BLaER1 treated with 17β-estradiol and CSF1 and Interleukin-3, amounts not matched to agents 10 nM and 100 nM (cell line): ENCODE measurements at regions not wholly inside any gene's neighbourhood (a gene's known extent, or its start where the extent isn't known, plus 50 kb on each side); places are given as distances from the start of the nearest gene placed in this dataset.
"Not testable (repeated sequence)": the region's sequence is repeated elsewhere in the genome, so short reads cannot be mapped to it uniquely, and the experiment has no call there.

ENCODE experiments used
- H3K27ac ChIP-seq, 11 experiments: shearing (Covaris generic); formaldehyde crosslinking; 2 replicates each; pipeline ENCODE4 v1.8.1; 2022
- H3K27me3 ChIP-seq, 11 experiments: shearing (Covaris generic); formaldehyde crosslinking; 2 replicates each; pipeline ENCODE4 v1.8.1; 2022
- H3K36me3 ChIP-seq, 11 experiments: shearing (Covaris generic); formaldehyde crosslinking; 2 replicates each; pipeline ENCODE4 v1.8.1; 2022
- H3K4me1 ChIP-seq, 10 experiments: shearing (Covaris generic); formaldehyde crosslinking; 2 replicates each; pipeline ENCODE4 v1.8.1; 2022
- H3K4me2 ChIP-seq, 11 experiments: shearing (Covaris generic); formaldehyde crosslinking; 2 replicates each; pipeline ENCODE4 v1.8.1; 2022
- H3K4me3 ChIP-seq, 10 experiments: shearing (Covaris generic); formaldehyde crosslinking; 2 replicates each; pipeline ENCODE4 v1.8.1; 2022
- H3K9ac ChIP-seq, 11 experiments: shearing (Covaris generic); formaldehyde crosslinking; 2 replicates each; pipeline ENCODE4 v1.8.1; 2022
- H3K9me3 ChIP-seq, 11 experiments: shearing (Covaris generic); formaldehyde crosslinking; replicated peaks in 1 of 11; 2 replicates each; pipeline ENCODE4 v1.8.1; 2022
- H4K20me1 ChIP-seq, 11 experiments: shearing (Covaris generic); formaldehyde crosslinking; 2 replicates each; pipeline ENCODE4 v1.8.1; 2022
- Cebpa-rat ChIP-seq, 11 experiments: shearing (Covaris generic); IDR thresholded peaks; 2 replicates each; pipeline ENCODE4 v1.8.1; 2022

GRCh38 chr15:26134152-26134551, 271.0 kb upstream of the ATP10A start:
- Histone ChIP-seq H3K9me3 (no peaks in the 10 kb centered on the region), H3K27me3 (no peaks in the 10 kb centered on the region), H3K4me2 (no peak overlapping the region), H3K36me3 (no peaks in the 10 kb centered on the region), H3K27ac (no peak overlapping the region), H3K9ac (no peak overlapping the region), H3K4me3 (no peak overlapping the region), H4K20me1 (no peaks in the 10 kb centered on the region), H3K4me1 (no peaks in the 10 kb centered on the region)
- no peak for TF ChIP-seq Cebpa-rat (IDR thresholded peaks at IDR 0.05)

- Histone ChIP-seq H4K20me1 (no peaks in the 10 kb centered on the region), H3K27me3 (no peaks in the 10 kb centered on the region)
These were observed 269.7 kb upstream of the ATP10A start for GRCh38 chr15:26132811-26133210.

GRCh38 chr15:26129852-26130251, 266.7 kb upstream of the ATP10A start:
- no peak for TF ChIP-seq Cebpa-rat (IDR thresholded peaks at IDR 0.05)

More at GRCh38 chr15:26132811-26133210, 269.7 kb upstream of the ATP10A start:
- Histone ChIP-seq H3K4me3 (no peak overlapping the region), H3K9me3 (no peaks in the 10 kb centered on the region), H3K9ac (no peak overlapping the region), H3K27ac (no peak overlapping the region), H3K36me3 (no peaks in the 10 kb centered on the region), H3K4me1 (no peaks in the 10 kb centered on the region), H3K4me2 (no peak overlapping the region)
- no peak for TF ChIP-seq Cebpa-rat (IDR thresholded peaks at IDR 0.05)

GRCh38 chr15:26128611-26129140, 265.5 kb upstream of the ATP10A start:
- no peak overlapping the region for H3K9ac ChIP-seq
- no peak overlapping the region for H3K27ac ChIP-seq
- H3K27me3 ChIP-seq = no peaks in the 10 kb centered on the region
- peak in 1 of 11 experiments; percentile 26; a peak in 1 of 22 replicates for TF ChIP-seq Cebpa-rat (IDR thresholded peaks at IDR 0.05)
- H3K36me3 ChIP-seq = no peaks in the 10 kb centered on the region
- H3K4me2 ChIP-seq = no peak overlapping the region
- H4K20me1 ChIP-seq = no peaks in the 10 kb centered on the region
- H3K4me3 ChIP-seq = no peak overlapping the region
- H3K9me3 ChIP-seq = peaks cover 0 to 7% (median 0%) of the 10 kb centered on the region in 11 experiments; a peak in 2 of 22 replicates
- no peaks in the 10 kb centered on the region for H3K4me1 ChIP-seq

More at GRCh38 chr15:26129852-26130251, 266.7 kb upstream of the ATP10A start:
- no peaks in the 10 kb centered on the region for H3K27me3 ChIP-seq
- no peak overlapping the region for H3K4me2 ChIP-seq
- H3K27ac ChIP-seq = no peak overlapping the region
- no peaks in the 10 kb centered on the region for H3K4me1 ChIP-seq
- H3K9ac ChIP-seq = no peak overlapping the region
- no peaks in the 10 kb centered on the region for H4K20me1 ChIP-seq
- H3K9me3 ChIP-seq = peaks cover 0 to 5% (median 0%) of the 10 kb centered on the region in 11 experiments; a peak in 1 of 22 replicates
- H3K4me3 ChIP-seq = no peak overlapping the region
- H3K36me3 ChIP-seq = no peaks in the 10 kb centered on the region

- H3K27ac ChIP-seq = no peak overlapping the region
- no peak overlapping the region for H3K4me3 ChIP-seq
- no peak overlapping the region for H3K4me2 ChIP-seq
- H3K36me3 ChIP-seq = no peaks in the 10 kb centered on the region
- H4K20me1 ChIP-seq = no peaks in the 10 kb centered on the region
- H3K4me1 ChIP-seq = no peaks in the 10 kb centered on the region
- H3K27me3 ChIP-seq = no peaks in the 10 kb centered on the region
- peaks cover 0 to 14% (median 5%) of the 10 kb centered on the region in 11 experiments; a peak in 6 of 22 replicates for H3K9me3 ChIP-seq
- no peak for TF ChIP-seq Cebpa-rat (IDR thresholded peaks at IDR 0.05)
- H3K9ac ChIP-seq = no peak overlapping the region
These were observed 263.8 kb upstream of the ATP10A start for GRCh38 chr15:26126819-26127387.

- no peaks in the 10 kb centered on the region for H3K4me1 ChIP-seq
- peaks cover 0 to 18% (median 5%) of the 10 kb centered on the region in 11 experiments; a peak in 7 of 22 replicates for H3K9me3 ChIP-seq
These were observed 262.9 kb upstream of the ATP10A start for GRCh38 chr15:26126070-26126469.

GRCh38 chr15:26125664-26126063, 262.5 kb upstream of the ATP10A start:
- H3K27ac ChIP-seq = no peak overlapping the region
- H3K36me3 ChIP-seq = no peaks in the 10 kb centered on the region
- TF ChIP-seq Cebpa-rat (IDR thresholded peaks at IDR 0.05) = no peak
- H4K20me1 ChIP-seq = no peaks in the 10 kb centered on the region
- peaks cover 0 to 3% (median under 1%) of the 10 kb centered on the region in 10 experiments; a peak in 5 of 20 replicates for H3K4me1 ChIP-seq
- H3K4me2 ChIP-seq = no peak overlapping the region
- H3K27me3 ChIP-seq = no peaks in the 10 kb centered on the region
- H3K9me3 ChIP-seq = peaks cover 0 to 18% (median 6%) of the 10 kb centered on the region in 11 experiments; a peak in 8 of 22 replicates
- H3K9ac ChIP-seq = no peak overlapping the region
- no peak overlapping the region for H3K4me3 ChIP-seq

More at GRCh38 chr15:26126070-26126469, 262.9 kb upstream of the ATP10A start:
- H3K36me3 ChIP-seq = no peaks in the 10 kb centered on the region
- no peak overlapping the region for H3K4me3 ChIP-seq
- H3K4me2 ChIP-seq = no peak overlapping the region
- TF ChIP-seq Cebpa-rat (IDR thresholded peaks at IDR 0.05) = no peak
- H4K20me1 ChIP-seq = no peaks in the 10 kb centered on the region
- H3K27me3 ChIP-seq = no peaks in the 10 kb centered on the region
- H3K27ac ChIP-seq = no peak overlapping the region
- H3K9ac ChIP-seq = no peak overlapping the region

- Histone ChIP-seq H3K9me3 (peaks cover 0 to 20% (median 7%) of the 10 kb centered on the region in 11 experiments; a peak in 14 of 22 replicates), H3K4me1 (peaks cover 8 to 20% (median 13%) of the 10 kb centered on the region in 10 experiments; a peak in 18 of 20 replicates), H3K4me3 (no peak overlapping the region), H3K27ac (no peak overlapping the region), H3K9ac (no peak overlapping the region), H3K4me2 (peak overlapping the region; percentile 59 to 89 (median 78); a peak in 21 of 22 replicates), H3K27me3 (no peaks in the 10 kb centered on the region), H3K36me3 (no peaks in the 10 kb centered on the region), H4K20me1 (no peaks in the 10 kb centered on the region)
- no peak for TF ChIP-seq Cebpa-rat (IDR thresholded peaks at IDR 0.05)
These were observed 256.2 kb upstream of the ATP10A start for GRCh38 chr15:26119322-26119721.

GRCh38 chr15:26115229-26115943, 252.3 kb upstream of the ATP10A start:
- TF ChIP-seq Cebpa-rat (IDR thresholded peaks at IDR 0.05) = no peak

GRCh38 chr15:26114128-26114527, 251.0 kb upstream of the ATP10A start:
- not testable (repeated sequence) for H3K27ac ChIP-seq, H3K9ac ChIP-seq, H3K4me1 ChIP-seq, H3K4me3 ChIP-seq, H3K36me3 ChIP-seq, H3K4me2 ChIP-seq, H4K20me1 ChIP-seq, H3K27me3 ChIP-seq
- H3K9me3 ChIP-seq = peaks cover 0 to 18% (median 8%) of the 10 kb centered on the region in 11 experiments; a peak in 9 of 22 replicates

More at GRCh38 chr15:26115229-26115943, 252.3 kb upstream of the ATP10A start:
- Histone ChIP-seq H3K4me1 (peaks cover 8 to 15% (median 10%) of the 10 kb centered on the region in 10 experiments; a peak in 18 of 20 replicates), H3K27me3 (no peaks in the 10 kb centered on the region), H4K20me1 (no peaks in the 10 kb centered on the region), H3K4me3 (no peak overlapping the region), H3K9ac (no peak overlapping the region), H3K36me3 (no peaks in the 10 kb centered on the region), H3K27ac (no peak overlapping the region), H3K4me2 (no peak overlapping the region), H3K9me3 (peaks cover 0 to 18% (median 8%) of the 10 kb centered on the region in 11 experiments; a peak in 9 of 22 replicates)
